Liver (tissue), 3 donors: ENCODE measurements at regions not wholly inside any gene's neighbourhood (a gene's known extent, or its start where the extent isn't known, plus 50 kb on each side); places are given as distances from the start of the nearest gene placed in this dataset.

Experiments
- CTCF ChIP-seq: fragments of 150-350 bp; IDR thresholded peaks from 2 replicates; pipeline ENCODE4 v1.5.1; 2017; ENCODE audit warnings: improper control_type of control experiment, low read depth, low read length; ENCODE audit not compliant: missing input control
- JUND ChIP-seq, 2 donors: IDR thresholded peaks; 2 replicates each; pipeline ENCODE4 v1.6.1; 2016; ENCODE audit warnings: antibody characterized with exemption in 2 of 2
- donor health status: healthy.
- donor health status: healthy.

- TF ChIP-seq CTCF (no peak), JUND (IDR thresholded peaks at IDR 0.05) (no peak)
Measured at GRCh38 chr2:65594150-65594549, 161.8 kb upstream of the SPRED2 start.
